ENCODE measurements at regions not wholly inside any gene's neighbourhood (a gene's known extent, or its start where the extent isn't known, plus 50 kb on each side); places are given as distances from the start of the nearest gene placed in this dataset.

DNA sequence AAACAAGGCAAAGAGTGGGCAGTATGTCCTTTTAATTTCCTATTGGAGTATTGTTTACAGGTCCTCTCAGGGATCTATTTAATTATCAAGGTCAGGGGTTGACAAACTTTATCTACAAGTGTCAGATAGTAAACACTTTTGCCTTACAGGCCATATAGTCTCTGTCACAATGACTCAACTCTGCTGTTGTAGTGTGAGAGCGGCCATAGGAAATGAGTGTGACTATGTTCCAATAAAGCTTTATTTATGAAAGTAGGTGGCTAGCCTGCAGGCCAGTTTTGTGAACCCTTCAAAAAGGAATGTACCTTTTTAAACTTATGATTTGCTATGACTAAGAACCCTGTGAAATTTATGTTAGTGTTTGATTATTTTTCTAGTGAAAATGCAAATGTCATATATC, 156.1 kb downstream of the GPAT3 start:
- TF ChIP-seq, protein P1, sequence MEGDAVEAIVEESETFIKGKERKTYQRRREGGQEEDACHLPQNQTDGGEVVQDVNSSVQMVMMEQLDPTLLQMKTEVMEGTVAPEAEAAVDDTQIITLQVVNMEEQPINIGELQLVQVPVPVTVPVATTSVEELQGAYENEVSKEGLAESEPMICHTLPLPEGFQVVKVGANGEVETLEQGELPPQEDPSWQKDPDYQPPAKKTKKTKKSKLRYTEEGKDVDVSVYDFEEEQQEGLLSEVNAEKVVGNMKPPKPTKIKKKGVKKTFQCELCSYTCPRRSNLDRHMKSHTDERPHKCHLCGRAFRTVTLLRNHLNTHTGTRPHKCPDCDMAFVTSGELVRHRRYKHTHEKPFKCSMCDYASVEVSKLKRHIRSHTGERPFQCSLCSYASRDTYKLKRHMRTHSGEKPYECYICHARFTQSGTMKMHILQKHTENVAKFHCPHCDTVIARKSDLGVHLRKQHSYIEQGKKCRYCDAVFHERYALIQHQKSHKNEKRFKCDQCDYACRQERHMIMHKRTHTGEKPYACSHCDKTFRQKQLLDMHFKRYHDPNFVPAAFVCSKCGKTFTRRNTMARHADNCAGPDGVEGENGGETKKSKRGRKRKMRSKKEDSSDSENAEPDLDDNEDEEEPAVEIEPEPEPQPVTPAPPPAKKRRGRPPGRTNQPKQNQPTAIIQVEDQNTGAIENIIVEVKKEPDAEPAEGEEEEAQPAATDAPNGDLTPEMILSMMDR (IDR thresholded peaks at IDR 0.05; ENCODE audit: low read depth, low read length) = no peak
- TF ChIP-seq POLR2A (IDR thresholded peaks at IDR 0.05; ENCODE audit: extremely low read depth, insufficient read length) = no peak
- TF ChIP-seq MAX (IDR thresholded peaks at IDR 0.05; ENCODE audit: low read depth, low read length) = no peak
- TF ChIP-seq MYC (IDR thresholded peaks at IDR 0.05; ENCODE audit: low read depth, low read length) = no peak
